ENCODE measurements at regions not wholly inside any gene's neighbourhood (a gene's known extent, or its start where the extent isn't known, plus 50 kb on each side); places are given as distances from the start of the nearest gene placed in this dataset.

- H3K9me3 Mint-ChIP-seq (ENCODE audit: insufficient read depth), result no peaks in the 10 kb centered on the region
- ATAC-seq (no peak), DNase-seq (no peak)
- H3K27ac Mint-ChIP-seq, result no peak overlapping the region
- POLR2A ChIA-PET, result no interaction called here
- CTCF ChIA-PET, result no interaction called here
- no peaks in the 10 kb centered on the region for H3K4me1 Mint-ChIP-seq (ENCODE audit: low read depth)
- H3K27me3 Mint-ChIP-seq (ENCODE audit: low read depth), result no peaks in the 10 kb centered on the region
- H3K36me3 Mint-ChIP-seq (ENCODE audit: low read depth), result no peaks in the 10 kb centered on the region
- no peak overlapping the region for H3K4me3 Mint-ChIP-seq
These were observed 433.5 kb downstream of the PLOD2 start for GRCh38 chr3:145727476-145727875.

GRCh38 chr3:145735631-145736030, 425.4 kb downstream of the PLOD2 start:
- POLR2A ChIA-PET, result no interaction called here
- ATAC-seq, result no peak

DNA sequence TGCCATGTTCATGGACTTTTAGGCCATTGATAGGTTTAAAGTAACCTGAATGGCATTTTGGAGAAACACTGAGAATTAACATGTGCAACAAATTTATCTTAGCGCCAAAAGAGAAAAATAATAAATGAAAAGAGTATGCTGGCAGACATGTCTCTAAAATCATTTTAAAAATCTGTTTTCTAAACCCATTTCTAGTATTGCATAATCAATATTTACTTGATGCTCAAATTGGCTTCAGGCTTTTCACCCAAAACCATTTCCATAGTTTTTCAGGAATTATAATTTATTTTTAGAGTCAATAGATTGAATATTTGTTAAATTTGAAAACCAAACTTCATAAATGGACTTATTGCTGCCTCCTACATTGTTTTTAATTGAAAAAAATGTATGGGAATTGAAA, 423.0 kb downstream of the PLOD2 start:
- Mint-ChIP-seq H3K9me3 (ENCODE audit: insufficient read depth) (peaks cover 3% of the 10 kb centered on the region), H3K4me3 (no peak overlapping the region), H3K27ac (no peak overlapping the region), H3K4me1 (ENCODE audit: low read depth) (no peaks in the 10 kb centered on the region), H3K36me3 (ENCODE audit: low read depth) (no peaks in the 10 kb centered on the region), H3K27me3 (ENCODE audit: low read depth) (no peaks in the 10 kb centered on the region)
- ATAC-seq (no peak), DNase-seq (no peak)
- ChIA-PET CTCF (no interaction called here), POLR2A (no interaction called here)

More at GRCh38 chr3:145735631-145736030, 425.4 kb downstream of the PLOD2 start:
- Mint-ChIP-seq H3K36me3 (ENCODE audit: low read depth) (no peaks in the 10 kb centered on the region), H3K4me1 (ENCODE audit: low read depth) (no peaks in the 10 kb centered on the region), H3K27me3 (ENCODE audit: low read depth) (no peaks in the 10 kb centered on the region), H3K4me3 (no peak overlapping the region), H3K9me3 (ENCODE audit: insufficient read depth) (peaks cover 3% of the 10 kb centered on the region), H3K27ac (no peak overlapping the region)
- DNase-seq, result no peak
- CTCF ChIA-PET, result no interaction called here

- no peak for DNase-seq
- Mint-ChIP-seq H3K4me1 (ENCODE audit: low read depth) (no peaks in the 10 kb centered on the region), H3K4me3 (no peak overlapping the region), H3K36me3 (ENCODE audit: low read depth) (no peaks in the 10 kb centered on the region), H3K27ac (no peak overlapping the region), H3K9me3 (ENCODE audit: insufficient read depth) (peaks cover 3% of the 10 kb centered on the region), H3K27me3 (ENCODE audit: low read depth) (no peaks in the 10 kb centered on the region)
- ATAC-seq, result no peak
- POLR2A ChIA-PET, result no interaction called here
- CTCF ChIA-PET, result no interaction called here
These were observed 421.1 kb downstream of the PLOD2 start for GRCh38 chr3:145739926-145740325.

- Mint-ChIP-seq H3K4me1 (ENCODE audit: low read depth) (no peaks in the 10 kb centered on the region), H3K9me3 (ENCODE audit: insufficient read depth) (peaks cover 6% of the 10 kb centered on the region), H3K27me3 (ENCODE audit: low read depth) (no peaks in the 10 kb centered on the region), H3K4me3 (no peak overlapping the region), H3K36me3 (ENCODE audit: low read depth) (no peaks in the 10 kb centered on the region), H3K27ac (no peak overlapping the region)
- no peak for DNase-seq
- POLR2A ChIA-PET, result no interaction called here
- CTCF ChIA-PET, result no interaction called here
- ATAC-seq, result no peak
These were observed 410.3 kb downstream of the PLOD2 start for GRCh38 chr3:145750657-145751056.

- H3K9me3 Mint-ChIP-seq (ENCODE audit: insufficient read depth), result peaks cover 6% of the 10 kb centered on the region
- DNase-seq (no peak), ATAC-seq (no peak)
- POLR2A ChIA-PET, result no interaction called here
- no peaks in the 10 kb centered on the region for H3K27me3 Mint-ChIP-seq (ENCODE audit: low read depth)
- H3K4me1 Mint-ChIP-seq (ENCODE audit: low read depth), result no peaks in the 10 kb centered on the region
- no peak overlapping the region for H3K4me3 Mint-ChIP-seq
- no peaks in the 10 kb centered on the region for H3K36me3 Mint-ChIP-seq (ENCODE audit: low read depth)
- H3K27ac Mint-ChIP-seq, result no peak overlapping the region
- CTCF ChIA-PET, result no interaction called here
These were observed 408.4 kb downstream of the PLOD2 start for GRCh38 chr3:145752576-145752975.

DNA sequence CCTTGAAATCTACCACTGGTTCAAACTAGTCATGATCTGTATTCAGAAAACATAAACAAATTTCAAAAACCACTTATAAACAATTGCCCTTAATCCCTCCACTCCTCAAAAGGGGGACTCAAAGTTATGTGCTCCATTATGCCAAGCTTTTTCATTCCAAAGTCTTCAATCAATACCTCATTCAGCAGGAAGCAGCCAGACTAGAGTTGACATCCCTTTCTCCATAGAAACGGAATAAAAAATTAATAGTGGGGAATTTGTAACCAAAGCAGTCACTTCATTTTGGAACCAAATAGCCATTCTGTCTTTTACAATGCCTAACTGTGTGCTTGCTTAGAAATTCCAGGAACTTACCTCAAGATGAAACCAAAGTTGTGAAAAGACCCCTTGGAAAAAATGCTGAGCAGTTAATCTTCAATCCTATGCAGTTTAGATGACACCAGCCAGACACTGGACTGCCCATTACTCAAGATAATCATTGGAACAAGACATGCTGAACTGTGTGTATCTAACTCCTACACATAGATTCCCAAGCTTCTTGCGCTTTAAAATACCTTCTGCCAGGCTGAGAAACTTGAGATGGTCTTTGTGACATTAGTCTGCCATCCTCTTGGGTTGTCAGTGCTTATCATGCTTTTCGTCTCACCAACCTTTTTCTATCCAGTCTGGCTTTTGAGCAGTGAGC, 406.2 kb downstream of the PLOD2 start:
- Mint-ChIP-seq H3K4me3 (no peak overlapping the region), H3K27ac (no peak overlapping the region), H3K9me3 (ENCODE audit: insufficient read depth) (peaks cover 3% of the 10 kb centered on the region), H3K36me3 (ENCODE audit: low read depth) (no peaks in the 10 kb centered on the region), H3K27me3 (ENCODE audit: low read depth) (no peaks in the 10 kb centered on the region), H3K4me1 (ENCODE audit: low read depth) (no peaks in the 10 kb centered on the region)
- ChIA-PET CTCF (no interaction called here), POLR2A (no interaction called here)
- ATAC-seq (no peak), DNase-seq (no peak)

GRCh38 chr3:145760036-145760435, 400.9 kb downstream of the PLOD2 start:
- ATAC-seq (no peak), DNase-seq (no peak)
- Mint-ChIP-seq H3K27me3 (ENCODE audit: low read depth) (no peaks in the 10 kb centered on the region), H3K36me3 (ENCODE audit: low read depth) (no peaks in the 10 kb centered on the region), H3K9me3 (ENCODE audit: insufficient read depth) (no peaks in the 10 kb centered on the region), H3K27ac (no peak overlapping the region), H3K4me1 (ENCODE audit: low read depth) (no peaks in the 10 kb centered on the region), H3K4me3 (no peak overlapping the region)
- CTCF ChIA-PET, result no interaction called here
- POLR2A ChIA-PET, result no interaction called here

DNA sequence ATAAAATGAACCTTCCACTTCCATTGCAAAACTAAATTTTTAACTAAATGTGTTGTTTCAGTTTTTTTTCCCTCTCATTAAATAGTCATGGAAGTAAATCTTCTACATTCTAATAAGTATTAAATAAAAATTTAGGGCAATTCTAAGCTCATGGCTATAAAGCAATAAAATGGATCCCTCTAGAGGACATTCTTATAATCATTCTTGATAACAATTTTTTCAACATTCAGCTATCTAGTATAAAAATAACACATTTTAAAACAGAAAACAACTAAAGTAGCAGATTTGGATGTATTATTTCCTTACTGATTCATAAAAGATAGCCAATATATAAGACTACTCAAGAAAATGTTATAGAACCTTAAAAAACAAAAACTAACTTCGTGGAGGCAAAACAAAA, 393.1 kb downstream of the PLOD2 start:
- H3K36me3 Mint-ChIP-seq (ENCODE audit: low read depth), result no peaks in the 10 kb centered on the region
- ATAC-seq, result no peak
- CTCF ChIA-PET, result no interaction called here

GRCh38 chr3:145776782-145777408, 384.1 kb downstream of the PLOD2 start:
- Mint-ChIP-seq H3K4me3 (no peak overlapping the region), H3K4me1 (ENCODE audit: low read depth) (no peaks in the 10 kb centered on the region), H3K9me3 (ENCODE audit: insufficient read depth) (no peaks in the 10 kb centered on the region), H3K27ac (no peak overlapping the region), H3K27me3 (ENCODE audit: low read depth) (no peaks in the 10 kb centered on the region), H3K36me3 (ENCODE audit: low read depth) (no peaks in the 10 kb centered on the region)
- ChIA-PET POLR2A (no interaction called here), CTCF (no interaction called here)
- DNase-seq (no peak), ATAC-seq (no peak)

More for the DNA sequence above, 393.1 kb downstream of the PLOD2 start:
- no peaks in the 10 kb centered on the region for H3K27me3 Mint-ChIP-seq (ENCODE audit: low read depth)
- no peak for DNase-seq
- POLR2A ChIA-PET, result interaction anchor here (0.6 kb wide), 1 partner anchor 26 kb away, joined by 7 read pairs; no protein-coding TSS in a partner anchor
- no peak overlapping the region for H3K27ac Mint-ChIP-seq
- no peaks in the 10 kb centered on the region for H3K4me1 Mint-ChIP-seq (ENCODE audit: low read depth)
- H3K9me3 Mint-ChIP-seq (ENCODE audit: insufficient read depth), result no peaks in the 10 kb centered on the region
- no peak overlapping the region for H3K4me3 Mint-ChIP-seq

- H3K9me3 Mint-ChIP-seq (ENCODE audit: insufficient read depth), result no peaks in the 10 kb centered on the region
- no peaks in the 10 kb centered on the region for H3K27me3 Mint-ChIP-seq (ENCODE audit: low read depth)
- ChIA-PET POLR2A (no interaction called here), CTCF (no interaction called here)
- no peaks in the 10 kb centered on the region for H3K4me1 Mint-ChIP-seq (ENCODE audit: low read depth)
- ATAC-seq (no peak), DNase-seq (no peak)
- H3K36me3 Mint-ChIP-seq (ENCODE audit: low read depth), result no peaks in the 10 kb centered on the region
- no peak overlapping the region for H3K27ac Mint-ChIP-seq
- no peak overlapping the region for H3K4me3 Mint-ChIP-seq
These were observed 380.7 kb downstream of the PLOD2 start for GRCh38 chr3:145780301-145780700.

- no peaks in the 10 kb centered on the region for H3K27me3 Mint-ChIP-seq (ENCODE audit: low read depth)
- H3K27ac Mint-ChIP-seq, result no peak overlapping the region
- no peaks in the 10 kb centered on the region for H3K36me3 Mint-ChIP-seq (ENCODE audit: low read depth)
- H3K4me1 Mint-ChIP-seq (ENCODE audit: low read depth), result no peaks in the 10 kb centered on the region
- ChIA-PET CTCF (no interaction called here), POLR2A (no interaction called here)
- DNase-seq (no peak), ATAC-seq (no peak)
- no peak overlapping the region for H3K4me3 Mint-ChIP-seq
- H3K9me3 Mint-ChIP-seq (ENCODE audit: insufficient read depth), result no peaks in the 10 kb centered on the region
These were observed 375.3 kb downstream of the PLOD2 start for GRCh38 chr3:145785668-145786067.

DNA sequence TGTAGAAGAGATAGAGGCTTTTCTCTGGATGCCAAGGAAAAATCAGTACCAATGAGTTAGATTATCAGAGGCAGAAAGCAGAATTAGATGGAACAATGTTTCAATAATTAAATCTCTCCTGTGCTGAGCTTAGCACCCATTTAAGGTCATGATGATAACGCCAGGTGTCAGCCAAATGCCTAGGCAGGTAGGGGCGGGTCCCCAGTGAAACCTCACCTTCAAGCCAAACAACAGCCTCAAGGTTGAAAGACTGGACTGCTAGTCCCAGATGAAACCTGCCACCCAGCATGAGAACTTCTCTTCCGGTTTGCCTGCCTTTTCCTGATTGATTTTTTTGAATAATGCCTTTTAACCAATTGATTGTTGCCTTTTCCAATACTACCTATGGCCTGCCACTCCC, 363.0 kb downstream of the PLOD2 start:
- H3K9me3 Mint-ChIP-seq (ENCODE audit: insufficient read depth), result peaks cover 9% of the 10 kb centered on the region
- CTCF ChIA-PET, result no interaction called here
- DNase-seq (no peak), ATAC-seq (no peak)
- H3K27ac Mint-ChIP-seq, result no peak overlapping the region
- H3K4me3 Mint-ChIP-seq, result no peak overlapping the region
- POLR2A ChIA-PET, result no interaction called here
- H3K27me3 Mint-ChIP-seq (ENCODE audit: low read depth), result no peaks in the 10 kb centered on the region
- H3K4me1 Mint-ChIP-seq (ENCODE audit: low read depth), result no peaks in the 10 kb centered on the region
- no peaks in the 10 kb centered on the region for H3K36me3 Mint-ChIP-seq (ENCODE audit: low read depth)
